Testis (tissue), 2 donors: ENCODE measurements at regions not wholly inside any gene's neighbourhood (a gene's known extent, or its start where the extent isn't known, plus 50 kb on each side); places are given as distances from the start of the nearest gene placed in this dataset.

Experiments
- DNase-seq: peaks from one replicate; pipeline ENCODE4 v3.0.0-alpha.2; 2019
- H3K27ac ChIP-seq, 2 donors: fragments of 200-600 bp; sonication (generic); one replicate each; pipeline ENCODE4 v1.5.1; 2019
- H3K27me3 ChIP-seq: fragments of 200-600 bp; sonication (generic); one replicate; pipeline ENCODE4 v1.5.1; 2019
- H3K36me3 ChIP-seq: fragments of 200-600 bp; sonication (generic); one replicate; pipeline ENCODE4 v1.5.1; 2017; ENCODE audit warnings: low read depth; ENCODE audit errors: missing control alignments
- H3K4me1 ChIP-seq: fragments of 200-600 bp; sonication (generic); one replicate; pipeline ENCODE4 v1.5.1; 2019
- H3K4me3 ChIP-seq, 2 donors: fragments of 200-600 bp; sonication (generic); one replicate each; pipeline ENCODE4 v1.5.1; 2017 to 2019
- H3K9me3 ChIP-seq: fragments of 200-600 bp; sonication (generic); one replicate; pipeline ENCODE4 v1.5.1; 2017
- POLR2A ChIP-seq: fragments of 450-650 bp; IDR thresholded peaks from one replicate; pipeline ENCODE4 v1.6.1; 2017; ENCODE audit warnings: antibody characterized with exemption, mild to moderate bottlenecking, moderate library complexity
- WGBS, 2 donors: methylation state at CpG; one replicate each; pipeline ENCODE4 v1.1.5; 2018; 5-methylcytosine and 5-hydroxymethylcytosine counted together
- intact Hi-C: fragments of 100-400 bp; cut with DNase I; formaldehyde crosslinking; loops from one replicate; pipeline ENCODE4 v1.15.1; 2023; ENCODE audit warnings: low total_unique reads
- TF ChIP-seq, protein P1 (sequence below), 3 experiments: fragments of 450-650 bp in 2 of 3; fragments of 200-600 bp in 1 of 3; sonication (generic) in 1 of 3; IDR thresholded peaks; one replicate each; pipeline ENCODE4 v1.5.1; 2016 to 2019; ENCODE audit warnings: antibody characterized with exemption in 3 of 3, mild to moderate bottlenecking in 2 of 3, moderate library complexity in 1 of 3

DNA sequence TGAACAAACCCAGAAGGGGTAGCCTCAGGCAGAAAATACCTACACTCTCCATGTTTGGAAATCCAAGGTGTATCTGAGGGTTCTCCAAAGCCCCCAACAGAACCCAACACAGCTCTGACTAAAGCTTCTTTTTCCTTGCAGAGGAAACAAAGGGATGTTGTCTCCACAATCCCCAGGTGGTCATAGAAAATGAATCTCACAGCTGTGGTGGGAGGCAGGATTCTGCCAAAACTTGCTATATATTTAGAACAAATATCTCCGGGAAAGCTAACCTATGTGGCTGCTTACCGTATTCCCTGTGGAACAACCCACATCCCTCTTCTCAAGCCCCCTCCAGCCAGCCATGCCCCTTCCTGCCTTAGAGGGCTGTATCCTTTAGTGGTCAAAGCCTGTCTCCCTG is 406.1 kb downstream of the PRDM2 start:
- Histone ChIP-seq H3K4me1 (no peaks in the 10 kb centered on the region), H3K27me3 (no peaks in the 10 kb centered on the region), H3K27ac (no peak overlapping the region), H3K36me3 (no peaks in the 10 kb centered on the region), H3K4me3 (no peak overlapping the region), H3K9me3 (no peaks in the 10 kb centered on the region)
- intact Hi-C loops, result no loop called here
- WGBS, 2 donors, result 48 to 75% methylated on average over 2 of the region's 2 CpGs
- TF ChIP-seq POLR2A, result no peak
- TF ChIP-seq, protein P1, sequence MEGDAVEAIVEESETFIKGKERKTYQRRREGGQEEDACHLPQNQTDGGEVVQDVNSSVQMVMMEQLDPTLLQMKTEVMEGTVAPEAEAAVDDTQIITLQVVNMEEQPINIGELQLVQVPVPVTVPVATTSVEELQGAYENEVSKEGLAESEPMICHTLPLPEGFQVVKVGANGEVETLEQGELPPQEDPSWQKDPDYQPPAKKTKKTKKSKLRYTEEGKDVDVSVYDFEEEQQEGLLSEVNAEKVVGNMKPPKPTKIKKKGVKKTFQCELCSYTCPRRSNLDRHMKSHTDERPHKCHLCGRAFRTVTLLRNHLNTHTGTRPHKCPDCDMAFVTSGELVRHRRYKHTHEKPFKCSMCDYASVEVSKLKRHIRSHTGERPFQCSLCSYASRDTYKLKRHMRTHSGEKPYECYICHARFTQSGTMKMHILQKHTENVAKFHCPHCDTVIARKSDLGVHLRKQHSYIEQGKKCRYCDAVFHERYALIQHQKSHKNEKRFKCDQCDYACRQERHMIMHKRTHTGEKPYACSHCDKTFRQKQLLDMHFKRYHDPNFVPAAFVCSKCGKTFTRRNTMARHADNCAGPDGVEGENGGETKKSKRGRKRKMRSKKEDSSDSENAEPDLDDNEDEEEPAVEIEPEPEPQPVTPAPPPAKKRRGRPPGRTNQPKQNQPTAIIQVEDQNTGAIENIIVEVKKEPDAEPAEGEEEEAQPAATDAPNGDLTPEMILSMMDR (IDR thresholded peaks at IDR 0.05), result no peak
- DNase-seq, result no peak

DNA sequence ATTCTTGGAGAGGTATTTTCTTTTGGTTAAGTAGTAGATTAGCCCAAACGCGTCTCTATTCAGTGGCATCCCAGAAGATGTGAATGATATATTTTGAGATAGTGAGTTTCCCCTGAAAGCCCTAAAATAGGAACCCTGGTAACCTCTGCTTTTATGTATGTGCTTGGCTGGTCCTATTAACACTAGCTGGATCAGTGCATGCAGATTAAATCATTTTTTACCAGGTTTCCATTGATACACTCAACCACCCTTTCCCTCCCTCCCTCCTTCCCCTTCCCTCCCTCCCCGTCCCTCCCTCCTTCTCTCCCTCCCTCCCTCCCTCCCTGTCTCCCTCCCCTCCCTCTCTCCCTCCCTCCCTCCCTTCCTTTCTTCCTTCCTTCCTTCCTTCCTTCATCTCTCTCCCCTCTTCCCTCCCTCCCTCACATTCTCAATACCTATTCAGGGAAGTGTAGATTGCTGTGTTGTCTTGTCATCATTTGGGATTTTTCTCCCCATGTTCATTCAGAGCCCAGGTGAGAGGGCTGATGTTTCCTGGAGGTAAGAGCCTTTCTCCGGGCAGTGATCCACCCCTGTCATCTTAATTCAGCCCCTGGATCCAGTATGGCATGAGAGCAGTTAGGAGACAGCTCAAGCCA is 406.8 kb downstream of the PRDM2 start:
- Histone ChIP-seq H3K9me3 (no peaks in the 10 kb centered on the region), H3K4me1 (no peaks in the 10 kb centered on the region), H3K36me3 (no peaks in the 10 kb centered on the region), H3K27ac (no peak overlapping the region), H3K27me3 (no peaks in the 10 kb centered on the region), H3K4me3 (no peak overlapping the region)
- 85 to 87% methylated on average over 4 of the region's 4 CpGs for WGBS, 2 donors
- TF ChIP-seq, protein P1 (IDR thresholded peaks at IDR 0.05), result no peak
- TF ChIP-seq POLR2A, result no peak
- DNase-seq, result no peak
- intact Hi-C loops, result no loop called here

DNA sequence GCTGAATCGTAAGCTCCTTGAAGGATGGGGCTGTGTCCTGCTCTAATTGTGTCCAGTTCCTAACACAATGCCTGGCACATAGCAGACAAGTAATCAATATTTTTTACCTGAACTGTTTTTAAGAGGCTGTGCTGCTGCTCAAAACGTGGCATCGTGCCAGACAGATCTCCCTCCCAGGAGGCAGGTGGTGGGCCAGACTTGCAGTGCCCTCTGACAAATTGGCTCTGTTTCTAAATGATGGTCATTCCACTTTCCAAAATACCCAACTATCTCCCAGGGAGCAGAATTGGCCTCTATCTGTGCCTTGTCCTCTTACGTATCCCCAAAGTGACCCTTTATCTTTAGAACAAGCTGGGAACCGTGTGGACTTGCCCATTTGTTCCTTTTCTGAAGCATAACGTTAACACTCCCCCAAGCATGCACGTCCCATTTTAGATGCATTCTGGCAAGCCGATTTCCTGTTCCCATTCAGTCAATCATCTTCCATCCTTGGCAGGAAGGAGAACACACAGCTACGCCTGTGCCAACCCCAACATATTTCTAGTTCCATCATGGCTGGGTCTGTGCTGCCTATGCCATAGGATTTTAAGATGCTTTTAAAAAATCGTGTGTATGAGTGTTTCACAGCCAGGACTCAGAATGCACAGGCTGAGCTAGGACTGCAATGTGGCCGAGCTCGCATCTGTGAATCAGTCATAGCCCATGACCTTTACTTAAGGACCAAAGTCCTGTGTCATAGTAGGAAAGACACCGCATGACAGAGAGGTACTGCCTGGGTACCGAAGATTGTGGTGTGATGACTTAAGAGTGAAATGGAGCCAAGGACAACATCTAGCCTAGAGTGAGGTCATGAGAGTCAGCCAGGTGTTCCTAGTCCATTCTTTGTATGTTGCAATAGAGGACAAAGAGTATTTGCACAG is 408.6 kb downstream of the PRDM2 start:
- 61 to 62% methylated on average over 14 of the region's 14 CpGs for WGBS, 2 donors
- Histone ChIP-seq H3K27me3 (no peaks in the 10 kb centered on the region), H3K4me3 (no peak overlapping the region), H3K27ac (no peak overlapping the region), H3K4me1 (no peaks in the 10 kb centered on the region), H3K36me3 (no peaks in the 10 kb centered on the region), H3K9me3 (no peaks in the 10 kb centered on the region)
- no peak for DNase-seq
- intact Hi-C loops, result no loop called here
- no peak for TF ChIP-seq POLR2A
- TF ChIP-seq, protein P1 (IDR thresholded peaks at IDR 0.05), result no peak

DNA sequence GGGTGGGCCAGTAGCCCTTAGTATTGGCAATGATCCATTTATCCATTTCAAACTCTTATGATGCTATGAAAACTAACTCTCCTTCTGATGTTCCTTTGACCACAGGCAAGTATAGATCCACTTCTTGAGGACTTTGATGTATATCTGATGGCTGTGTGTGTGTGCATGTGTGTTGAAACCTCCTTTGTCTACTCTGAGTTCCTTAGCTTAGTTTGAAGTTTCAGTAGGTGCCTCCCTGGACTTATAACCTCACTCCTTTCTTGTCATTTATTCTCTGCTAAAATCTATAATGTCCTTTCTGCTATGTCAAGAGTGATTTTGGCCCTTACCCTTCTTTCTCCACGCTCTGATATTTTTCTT is 409.3 kb downstream of the PRDM2 start:
- TF ChIP-seq, protein P1 (IDR thresholded peaks at IDR 0.05), result no peak
- no peak for TF ChIP-seq POLR2A
- H3K27me3 ChIP-seq, result no peaks in the 10 kb centered on the region
- no peak overlapping the region for H3K27ac ChIP-seq
- no peaks in the 10 kb centered on the region for H3K9me3 ChIP-seq
- WGBS, 2 donors, result 77 to 85% methylated on average over 1 of the region's 1 CpG
- intact Hi-C loops, result no loop called here
- no peaks in the 10 kb centered on the region for H3K36me3 ChIP-seq
- DNase-seq, result no peak
- no peaks in the 10 kb centered on the region for H3K4me1 ChIP-seq
- no peak overlapping the region for H3K4me3 ChIP-seq
